Esophagus muscularis mucosa (tissue), 4 donors: ENCODE measurements at regions not wholly inside any gene's neighbourhood (a gene's known extent, or its start where the extent isn't known, plus 50 kb on each side); places are given as distances from the start of the nearest gene placed in this dataset.

ENCODE experiments used
- DNase-seq: peaks from one replicate; pipeline ENCODE4 v3.0.0-alpha.2; 2017; ENCODE audit errors: extremely low spot score
- H3K27ac ChIP-seq, 4 donors: fragments of 200-600 bp; sonication (generic); replicated peaks in 1 of 4; 1 replicate in 3 of 4; 2 replicates in 1 of 4; pipeline ENCODE4 v1.5.1; 2016 to 2019; ENCODE audit warnings: mild to moderate bottlenecking in 1 of 4
- H3K27me3 ChIP-seq, 4 donors: fragments of 200-600 bp; sonication (generic); one replicate each; pipeline versions ENCODE4 v1.5.1 to v1.6.0; 2016 to 2019
- H3K36me3 ChIP-seq, 4 donors: fragments of 200-600 bp; sonication (generic); one replicate each; pipeline ENCODE4 v1.5.1; 2016 to 2019
- H3K4me1 ChIP-seq, 4 donors: fragments of 200-600 bp; sonication (generic); one replicate each; pipeline ENCODE4 v1.5.1; 2016 to 2019
- H3K4me3 ChIP-seq, 4 donors: fragments of 200-600 bp; sonication (generic); 1 replicate in 2 of 4; 2 replicates in 2 of 4; pipeline ENCODE4 v1.5.1; 2016 to 2019; ENCODE audit warnings: mild to moderate bottlenecking in 4 of 4, moderate library complexity in 1 of 4
- H3K9me3 ChIP-seq, 4 donors: fragments of 200-600 bp; sonication (generic); 1 replicate in 3 of 4; 2 replicates in 1 of 4; pipeline ENCODE4 v1.5.1; 2016 to 2019
- EP300 ChIP-seq: sonication (generic); formaldehyde crosslinking; IDR thresholded peaks from one replicate; pipeline ENCODE4 v1.6.1; 2017; ENCODE audit warnings: antibody characterized with exemption
- POLR2A ChIP-seq: fragments of 450-650 bp; IDR thresholded peaks from one replicate; pipeline ENCODE4 v1.6.1; 2017; ENCODE audit warnings: antibody characterized with exemption, moderate library complexity, mild to moderate bottlenecking, low read depth
- POLR2AphosphoS5 ChIP-seq, 2 donors: sonication (generic); formaldehyde crosslinking; IDR thresholded peaks; one replicate each; pipeline ENCODE4 v1.6.1; 2017; ENCODE audit warnings: antibody characterized with exemption in 2 of 2
- WGBS: methylation state at CpG from one replicate; pipeline ENCODE4 v1.1.5; 2018; 5-methylcytosine and 5-hydroxymethylcytosine counted together
- intact Hi-C: fragments of 100-400 bp; cut with DNase I; formaldehyde crosslinking; loops from one replicate; pipeline ENCODE4 v1.15.1; 2023
- TF ChIP-seq, protein P1 (sequence below), 3 experiments: fragments of 200-600 bp in 2 of 3; fragments of 450-650 bp in 1 of 3; sonication (generic) in 2 of 3; IDR thresholded peaks; one replicate each; pipeline ENCODE4 v1.5.1; 2017 to 2019; ENCODE audit warnings: antibody characterized with exemption in 3 of 3, mild to moderate bottlenecking in 2 of 3, moderate library complexity in 1 of 3

DNA sequence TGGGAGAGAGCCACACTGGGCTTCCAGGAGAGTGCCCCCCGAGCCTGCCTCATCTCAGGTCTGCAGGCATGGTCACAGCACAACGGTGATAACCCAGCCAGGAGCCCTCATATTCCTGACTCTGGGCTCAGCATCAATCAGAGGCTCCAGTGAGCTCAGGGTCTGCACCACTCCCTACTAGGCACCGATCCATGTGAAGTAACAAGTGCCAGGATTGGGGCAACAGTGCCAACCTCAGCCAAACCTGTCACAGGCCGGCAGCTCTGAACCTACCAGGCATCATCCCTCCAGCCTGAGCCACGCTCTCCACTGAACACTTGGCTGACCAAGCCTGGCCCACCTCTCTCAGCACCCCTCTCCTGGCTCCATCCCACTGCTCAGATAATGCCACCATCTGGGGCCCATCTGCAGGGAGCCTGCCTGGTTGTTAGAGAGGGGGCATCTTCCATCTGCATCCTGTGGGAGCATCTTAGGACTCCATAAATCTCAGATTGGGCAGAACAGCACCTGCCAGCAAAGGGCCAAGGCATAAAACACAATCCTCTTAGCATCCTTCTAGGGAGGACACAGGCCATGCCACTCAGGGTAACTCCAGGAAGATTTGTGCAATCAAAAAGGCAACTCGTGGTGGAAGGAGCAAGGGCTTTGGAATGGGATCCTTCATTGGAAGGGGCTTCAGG lies 213.7 kb upstream of the CSF3R start:
- Histone ChIP-seq H3K4me1 (no peaks in the 10 kb centered on the region), H3K36me3 (no peaks in the 10 kb centered on the region), H3K27me3 (peaks cover 0 to 68% (median 6%) of the 10 kb centered on the region in 4 donors), H3K4me3 (no peak overlapping the region), H3K27ac (no peak overlapping the region), H3K9me3 (no peaks in the 10 kb centered on the region)
- TF ChIP-seq, protein P1, sequence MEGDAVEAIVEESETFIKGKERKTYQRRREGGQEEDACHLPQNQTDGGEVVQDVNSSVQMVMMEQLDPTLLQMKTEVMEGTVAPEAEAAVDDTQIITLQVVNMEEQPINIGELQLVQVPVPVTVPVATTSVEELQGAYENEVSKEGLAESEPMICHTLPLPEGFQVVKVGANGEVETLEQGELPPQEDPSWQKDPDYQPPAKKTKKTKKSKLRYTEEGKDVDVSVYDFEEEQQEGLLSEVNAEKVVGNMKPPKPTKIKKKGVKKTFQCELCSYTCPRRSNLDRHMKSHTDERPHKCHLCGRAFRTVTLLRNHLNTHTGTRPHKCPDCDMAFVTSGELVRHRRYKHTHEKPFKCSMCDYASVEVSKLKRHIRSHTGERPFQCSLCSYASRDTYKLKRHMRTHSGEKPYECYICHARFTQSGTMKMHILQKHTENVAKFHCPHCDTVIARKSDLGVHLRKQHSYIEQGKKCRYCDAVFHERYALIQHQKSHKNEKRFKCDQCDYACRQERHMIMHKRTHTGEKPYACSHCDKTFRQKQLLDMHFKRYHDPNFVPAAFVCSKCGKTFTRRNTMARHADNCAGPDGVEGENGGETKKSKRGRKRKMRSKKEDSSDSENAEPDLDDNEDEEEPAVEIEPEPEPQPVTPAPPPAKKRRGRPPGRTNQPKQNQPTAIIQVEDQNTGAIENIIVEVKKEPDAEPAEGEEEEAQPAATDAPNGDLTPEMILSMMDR (IDR thresholded peaks at IDR 0.05) = no peak
- TF ChIP-seq POLR2AphosphoS5 (IDR thresholded peaks at IDR 0.05) (no peak), POLR2A (no peak), EP300 (no peak)
- WGBS = 80% methylated on average over 5 of the region's 6 CpGs
- no peak for DNase-seq
- intact Hi-C loops = no loop called here

DNA sequence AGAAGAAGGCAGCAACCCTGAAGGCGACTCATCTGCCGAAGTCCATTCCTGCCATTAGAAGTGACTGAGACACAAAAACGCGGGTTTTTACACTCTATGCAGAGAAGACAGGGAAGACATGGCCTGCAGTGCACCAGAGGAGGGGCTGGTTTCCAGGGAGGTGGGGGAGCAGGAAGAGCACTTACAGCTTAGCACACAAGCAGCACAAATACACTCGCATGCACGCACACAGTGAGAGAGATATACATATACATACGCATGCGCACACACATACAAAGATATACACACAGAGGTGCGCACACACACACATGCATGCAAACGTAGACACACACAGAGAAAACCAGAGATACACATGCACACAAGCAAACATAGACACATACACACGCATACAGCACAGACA lies 210.9 kb upstream of the CSF3R start:
- Histone ChIP-seq H3K27me3 (peaks cover 0 to 80% (median 4%) of the 10 kb centered on the region in 4 donors), H3K27ac (no peak overlapping the region), H3K4me1 (no peaks in the 10 kb centered on the region), H3K4me3 (no peak overlapping the region), H3K9me3 (no peaks in the 10 kb centered on the region), H3K36me3 (no peaks in the 10 kb centered on the region)
- no peak for DNase-seq
- WGBS = 74% methylated on average over 11 of the region's 11 CpGs
- TF ChIP-seq POLR2AphosphoS5 (IDR thresholded peaks at IDR 0.05) (no peak), POLR2A (no peak), EP300 (no peak)
- TF ChIP-seq, protein P1 (IDR thresholded peaks at IDR 0.05) = no peak
- intact Hi-C loops = no loop called here

DNA sequence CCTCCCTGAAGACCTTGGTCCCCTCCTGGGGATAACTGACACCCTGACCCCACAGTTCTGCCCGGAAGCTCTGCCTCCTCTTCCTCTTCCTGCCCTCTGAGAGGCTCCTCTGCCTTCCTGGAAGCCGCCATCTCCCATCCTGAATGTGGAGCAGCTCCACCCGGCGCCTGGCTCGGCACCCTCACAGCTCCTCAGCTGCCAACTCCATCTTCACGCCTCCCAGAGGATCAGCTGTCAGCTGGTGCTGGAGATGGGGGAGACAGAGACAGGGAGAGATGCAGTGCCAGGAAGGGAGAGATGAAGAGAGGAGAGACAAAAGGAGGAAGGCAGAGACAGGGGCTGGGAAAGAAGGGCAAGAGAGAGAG lies 210.4 kb upstream of the CSF3R start:
- Histone ChIP-seq H3K36me3 (no peaks in the 10 kb centered on the region), H3K9me3 (no peaks in the 10 kb centered on the region), H3K27me3 (peaks cover 0 to 80% (median 4%) of the 10 kb centered on the region in 4 donors), H3K4me3 (no peak overlapping the region), H3K27ac (no peak overlapping the region), H3K4me1 (no peaks in the 10 kb centered on the region)
- no peak for DNase-seq
- no peak for TF ChIP-seq POLR2A
- TF ChIP-seq, protein P1 (IDR thresholded peaks at IDR 0.05) = no peak
- TF ChIP-seq POLR2AphosphoS5 (IDR thresholded peaks at IDR 0.05) = no peak
- TF ChIP-seq EP300 = no peak
- 37% methylated on average over 6 of the region's 6 CpGs for WGBS
- intact Hi-C loops = no loop called here

DNA sequence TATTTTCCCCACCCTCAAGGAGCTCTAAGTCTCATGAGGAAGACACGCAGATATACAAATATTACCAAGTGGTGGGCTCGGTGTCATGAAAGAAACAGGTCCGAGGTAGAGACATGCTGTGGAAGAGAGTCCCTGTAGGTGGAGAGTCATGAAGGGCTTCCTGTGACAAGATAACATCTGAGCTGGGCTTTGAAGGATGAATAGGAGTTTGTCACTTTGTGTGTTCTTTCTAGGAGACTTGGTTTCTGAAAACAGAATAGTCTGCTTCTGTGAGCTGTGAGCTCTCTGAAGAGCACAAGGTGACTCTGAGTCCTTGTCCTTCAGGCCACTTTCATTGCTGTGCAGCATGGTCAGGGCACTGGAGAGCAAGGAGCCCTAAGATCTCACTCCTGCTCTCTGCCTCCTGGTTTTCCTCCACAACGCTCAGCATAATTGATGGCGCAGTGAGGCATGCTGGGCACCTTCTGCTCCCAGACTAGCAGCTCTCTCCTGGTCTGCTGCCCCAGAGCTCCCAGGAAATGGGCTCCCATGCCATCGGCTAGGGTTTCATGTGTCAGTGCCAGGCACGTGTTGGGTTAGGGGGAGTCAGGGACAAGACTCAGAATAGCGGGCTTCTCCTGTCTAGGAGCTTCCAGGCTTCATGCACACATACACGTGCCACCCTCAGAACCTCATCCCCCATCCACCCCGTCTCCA lies 209.9 kb upstream of the CSF3R start:
- peaks cover 0 to 84% (median 4%) of the 10 kb centered on the region in 4 donors for H3K27me3 ChIP-seq
- H3K9me3 ChIP-seq = no peaks in the 10 kb centered on the region
- WGBS = 80% methylated on average over 8 of the region's 10 CpGs
- DNase-seq = no peak
- no peak overlapping the region for H3K4me3 ChIP-seq
- no peaks in the 10 kb centered on the region for H3K4me1 ChIP-seq
- TF ChIP-seq POLR2AphosphoS5 (IDR thresholded peaks at IDR 0.05) = no peak
- no peak for TF ChIP-seq EP300
- TF ChIP-seq, protein P1 (IDR thresholded peaks at IDR 0.05) = no peak
- TF ChIP-seq POLR2A = no peak
- intact Hi-C loops = no loop called here
- H3K36me3 ChIP-seq = no peaks in the 10 kb centered on the region
- no peak overlapping the region for H3K27ac ChIP-seq

DNA sequence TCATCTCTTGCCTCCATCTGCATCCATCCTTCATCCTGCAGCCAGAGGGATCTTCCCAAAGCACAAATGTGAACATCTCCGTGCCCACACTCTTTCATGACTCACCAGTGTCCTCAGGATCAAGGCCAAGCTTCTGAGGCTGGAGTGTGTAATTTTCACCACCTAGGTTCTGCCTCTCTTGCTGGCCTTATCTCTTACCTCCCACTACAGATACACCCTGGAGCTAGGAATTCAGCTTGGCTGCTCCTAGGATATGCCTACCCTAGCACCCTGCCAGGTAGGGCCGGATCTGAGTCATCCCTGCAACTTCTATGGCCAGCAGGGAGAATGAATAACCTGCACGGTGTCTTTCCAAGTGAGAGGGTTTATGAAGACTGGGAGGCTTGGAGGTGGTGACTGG lies 208.7 kb upstream of the CSF3R start:
- H3K9me3 ChIP-seq = no peaks in the 10 kb centered on the region
- no peak for DNase-seq
- no peak overlapping the region for H3K4me3 ChIP-seq
- peaks cover 0 to 89% (median 2%) of the 10 kb centered on the region in 4 donors for H3K27me3 ChIP-seq
- no peaks in the 10 kb centered on the region for H3K36me3 ChIP-seq
- no peaks in the 10 kb centered on the region for H3K4me1 ChIP-seq
- intact Hi-C loops = no loop called here
- WGBS = 75% methylated on average over 3 of the region's 3 CpGs
- no peak overlapping the region for H3K27ac ChIP-seq
- TF ChIP-seq EP300 (no peak), POLR2AphosphoS5 (IDR thresholded peaks at IDR 0.05) (no peak), POLR2A (no peak)
- TF ChIP-seq, protein P1 (IDR thresholded peaks at IDR 0.05) = no peak
